HG02759 (cell line): ENCODE measurements at regions not wholly inside any gene's neighbourhood (a gene's known extent, or its start where the extent isn't known, plus 50 kb on each side); places are given as distances from the start of the nearest gene placed in this dataset.

Source experiments
- ATAC-seq: cut with Tn5 transposase; IDR thresholded peaks from one replicate; pipeline ENCODE4 v1.9.1; 2021; ENCODE audit warnings: mild to moderate bottlenecking, moderate library complexity; ENCODE audit not compliant: unreplicated experiment

DNA sequence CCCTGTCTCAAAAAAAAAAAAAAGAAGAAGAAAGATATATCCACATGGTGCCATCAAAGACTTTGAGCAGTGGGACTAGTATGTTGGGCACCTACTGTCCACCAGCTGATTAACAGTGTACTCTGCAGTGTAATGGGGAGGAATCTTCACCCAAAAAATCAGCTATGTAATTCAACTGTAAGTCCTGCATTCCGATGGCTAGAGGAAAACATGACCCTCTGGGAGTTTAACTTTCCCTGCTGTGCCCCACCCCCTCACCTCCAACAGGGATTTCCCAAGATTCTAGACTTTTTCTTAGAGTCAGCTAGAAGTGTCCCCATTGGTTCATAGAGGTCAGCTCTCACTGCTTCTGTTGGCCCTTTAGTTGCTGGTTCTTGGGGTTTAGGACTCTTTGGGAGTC lies 221.2 kb upstream of the CLINT1 start:
- ATAC-seq = no peak

GRCh38 chr5:158079097-158079496 lies 220.2 kb upstream of the CLINT1 start:
- no peak for ATAC-seq

GRCh38 chr5:158074992-158075769 lies 216.2 kb upstream of the CLINT1 start:
- peak; percentile 67 for ATAC-seq

DNA sequence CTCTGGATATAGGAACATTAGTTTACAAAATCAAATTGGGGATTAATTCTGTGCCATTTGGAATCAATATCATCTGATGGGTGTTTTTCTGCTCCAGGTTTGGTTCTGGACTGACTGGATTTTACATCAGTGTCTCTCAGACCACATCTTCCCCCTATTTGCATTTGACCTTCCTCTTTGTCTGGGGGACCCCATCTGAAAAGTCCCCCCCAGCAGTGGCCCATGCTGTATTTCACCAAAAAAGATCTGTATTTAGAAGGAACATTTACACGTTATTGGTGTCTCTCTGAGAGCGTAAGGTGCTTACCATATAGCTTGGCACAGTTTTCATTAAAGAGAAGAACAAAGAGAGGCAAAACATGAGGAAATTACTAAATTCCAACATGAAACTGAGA lies 215.6 kb upstream of the CLINT1 start:
- no peak for ATAC-seq

GRCh38 chr5:158070859-158071258 lies 211.9 kb upstream of the CLINT1 start:
- no peak for ATAC-seq

DNA sequence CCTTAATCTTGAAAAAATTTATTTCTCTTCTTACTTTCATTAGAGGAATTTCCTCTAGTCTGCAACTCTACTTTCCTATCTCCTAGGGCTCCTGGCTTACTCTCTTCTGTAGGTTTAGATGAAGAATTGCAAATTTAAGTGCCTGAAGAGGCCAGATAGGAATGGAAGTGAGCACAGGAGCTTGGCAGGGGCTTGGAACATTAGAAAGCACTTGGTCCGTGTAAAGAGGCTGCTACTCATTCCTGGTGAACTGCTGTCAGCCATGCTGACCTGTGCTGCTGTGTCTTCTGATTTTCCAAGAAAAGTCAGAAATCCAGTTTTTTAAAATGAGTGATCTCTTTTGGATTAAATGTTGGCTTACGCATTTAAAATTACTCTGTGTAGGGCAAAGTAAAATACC lies 210.9 kb upstream of the CLINT1 start:
- no peak for ATAC-seq

DNA sequence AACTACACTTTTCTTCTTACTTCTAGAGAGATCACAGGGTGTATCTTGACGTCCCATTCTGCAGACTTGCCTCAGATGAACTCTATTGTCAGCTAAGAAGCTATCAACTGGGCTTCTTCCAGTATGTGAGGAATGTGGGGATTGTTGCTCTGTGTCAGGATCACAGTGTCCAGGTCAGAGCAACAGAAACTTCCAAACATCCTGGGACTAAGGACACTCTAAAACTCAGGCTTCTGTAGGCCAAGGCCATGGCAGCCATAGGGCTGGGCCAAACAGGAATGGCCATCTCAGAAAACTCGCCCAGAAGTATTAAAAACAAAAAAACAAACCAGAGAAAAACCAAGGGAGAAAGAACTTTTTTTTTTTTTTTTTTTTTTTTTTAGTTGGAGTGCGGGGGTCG lies 210.0 kb upstream of the CLINT1 start:
- no peak for ATAC-seq

GRCh38 chr5:158066076-158066475 lies 207.1 kb upstream of the CLINT1 start:
- ATAC-seq = no peak

DNA sequence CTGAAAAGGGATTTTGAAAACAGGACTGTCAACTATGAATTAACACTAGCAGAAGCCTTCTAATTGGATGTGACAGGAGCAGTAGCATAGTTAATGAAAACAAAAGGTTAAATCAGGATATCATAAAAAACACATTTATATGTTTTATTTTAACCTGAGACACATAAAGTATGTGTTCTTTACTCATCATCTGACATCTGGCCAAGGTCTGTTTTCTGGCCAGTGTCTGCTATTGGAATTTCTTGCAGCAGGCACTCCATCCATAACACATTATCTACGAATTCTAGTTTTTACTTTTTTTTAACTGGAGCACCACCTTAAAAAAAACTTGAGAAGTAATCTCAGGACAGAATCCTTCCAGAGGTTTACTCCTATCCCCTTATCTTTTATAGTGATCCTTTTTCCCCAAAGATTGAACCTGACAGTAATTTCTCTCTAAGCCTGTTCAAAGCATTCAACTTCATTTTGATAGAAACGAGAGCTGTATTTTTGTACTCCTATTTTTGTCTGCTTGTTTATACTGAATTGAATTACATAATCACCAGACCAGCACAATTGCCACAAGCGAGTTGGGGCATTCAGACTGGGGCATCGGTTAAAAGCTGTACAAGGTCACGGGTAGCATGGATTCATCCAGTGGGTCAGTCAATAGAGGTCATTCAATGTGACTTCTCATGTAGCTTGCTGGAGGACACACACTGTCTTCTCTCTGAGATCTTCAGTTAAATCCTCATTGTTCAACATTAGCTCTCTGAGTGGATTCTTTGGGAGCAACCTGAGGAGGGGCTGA lies 205.6 kb upstream of the CLINT1 start:
- no peak for ATAC-seq

- no peak for ATAC-seq
Observed at GRCh38 chr5:158063052-158063451, 204.1 kb upstream of the CLINT1 start.

- ATAC-seq = no peak
Observed at GRCh38 chr5:158061451-158061850, 202.5 kb upstream of the CLINT1 start.

DNA sequence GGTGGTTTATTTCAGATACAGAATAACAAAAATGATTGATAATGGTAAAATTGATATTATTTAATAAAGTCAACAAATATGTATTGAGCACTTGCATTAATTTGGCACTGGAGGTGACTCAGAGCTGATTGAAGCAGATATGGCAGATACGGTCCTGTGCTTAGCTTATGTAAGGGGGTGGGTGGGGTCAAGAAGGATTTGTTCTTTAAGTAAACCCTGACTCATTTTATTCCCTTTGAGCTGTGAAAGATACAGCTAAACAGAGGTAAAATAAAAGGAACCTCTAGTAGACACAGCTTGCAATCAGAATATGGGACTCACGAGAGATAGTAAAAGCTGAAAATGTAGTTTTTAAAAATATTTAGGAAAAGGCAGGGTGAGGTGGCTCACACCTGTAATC lies 201.3 kb upstream of the CLINT1 start:
- ATAC-seq = no peak

- ATAC-seq = no peak
Observed at GRCh38 chr5:158058208-158059120, 199.5 kb upstream of the CLINT1 start.

DNA sequence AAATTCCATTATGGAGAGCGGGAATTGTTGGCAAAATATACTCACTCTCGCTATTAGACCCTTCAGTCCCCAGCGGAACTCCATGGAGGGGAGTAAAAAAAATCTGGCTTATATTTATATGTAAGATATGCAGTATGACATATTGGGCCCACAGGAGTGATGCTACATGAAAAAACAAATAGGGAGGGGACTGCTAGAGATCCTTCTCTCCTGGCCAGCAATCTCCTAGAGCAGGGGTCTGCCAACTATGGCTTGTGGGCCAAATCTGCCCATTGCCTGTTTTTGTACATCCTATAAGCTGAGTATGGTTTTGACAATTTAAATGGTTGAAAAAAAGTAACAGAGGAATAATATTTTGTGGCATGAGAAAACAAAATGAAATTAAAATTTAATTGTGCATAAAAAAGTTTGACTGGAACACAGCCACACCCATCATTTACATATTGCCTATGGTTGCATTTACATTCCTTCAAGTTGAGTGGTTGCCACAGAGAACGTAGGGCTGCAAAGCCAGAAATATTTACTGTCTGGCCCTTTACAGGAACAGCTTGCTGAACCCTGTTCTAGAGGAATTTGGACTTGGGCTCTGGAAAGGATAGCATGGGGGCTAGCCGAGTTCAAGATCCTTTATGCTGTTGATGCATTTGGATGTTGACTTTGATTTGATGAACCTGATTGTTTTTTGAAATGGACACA lies 197.3 kb upstream of the CLINT1 start:
- no peak for ATAC-seq

GRCh38 chr5:158055111-158055501 lies 196.2 kb upstream of the CLINT1 start:
- no peak for ATAC-seq

GRCh38 chr5:158054223-158055110 lies 195.5 kb upstream of the CLINT1 start:
- no peak for ATAC-seq

DNA sequence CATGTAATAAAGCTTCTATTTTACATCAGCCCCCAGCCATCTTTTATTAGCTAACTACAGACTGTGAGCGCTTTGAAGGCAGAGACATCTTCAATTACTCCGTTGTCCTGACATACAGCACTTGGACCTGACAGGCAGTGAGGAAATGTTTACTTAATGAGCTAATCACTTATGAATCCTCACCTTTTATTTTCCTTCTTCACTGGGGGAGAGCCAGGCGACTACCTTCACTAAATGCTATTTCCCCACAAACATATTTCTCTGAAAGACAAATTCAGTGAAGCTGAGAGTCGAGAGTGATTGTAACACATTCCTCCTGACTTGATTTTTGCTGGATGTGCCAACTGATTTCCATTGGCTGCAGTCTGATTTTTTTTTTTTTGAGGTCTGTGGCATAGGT lies 192.1 kb upstream of the CLINT1 start:
- ATAC-seq = no peak

GRCh38 chr5:158050421-158050820 lies 191.5 kb upstream of the CLINT1 start:
- ATAC-seq = no peak

DNA sequence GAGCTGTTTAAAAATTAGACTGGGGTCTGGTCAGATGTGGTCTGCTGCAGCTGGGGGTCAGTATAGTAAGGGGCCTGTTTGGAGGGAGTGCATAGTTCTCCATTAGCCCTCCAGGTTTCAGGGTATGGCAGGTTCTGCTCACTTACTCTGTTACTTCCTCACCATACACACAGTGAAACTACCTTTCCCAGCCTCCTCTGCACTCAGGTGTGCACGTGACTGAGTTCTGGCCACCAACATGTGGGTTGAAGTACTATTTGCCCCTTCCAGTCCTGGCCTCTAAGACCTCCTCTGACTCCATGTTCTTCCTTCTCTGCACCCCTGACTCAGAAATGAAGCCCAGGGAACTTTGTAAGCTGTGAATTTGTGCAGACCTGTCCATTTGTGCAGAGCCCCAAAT lies 190.5 kb upstream of the CLINT1 start:
- no peak for ATAC-seq

DNA sequence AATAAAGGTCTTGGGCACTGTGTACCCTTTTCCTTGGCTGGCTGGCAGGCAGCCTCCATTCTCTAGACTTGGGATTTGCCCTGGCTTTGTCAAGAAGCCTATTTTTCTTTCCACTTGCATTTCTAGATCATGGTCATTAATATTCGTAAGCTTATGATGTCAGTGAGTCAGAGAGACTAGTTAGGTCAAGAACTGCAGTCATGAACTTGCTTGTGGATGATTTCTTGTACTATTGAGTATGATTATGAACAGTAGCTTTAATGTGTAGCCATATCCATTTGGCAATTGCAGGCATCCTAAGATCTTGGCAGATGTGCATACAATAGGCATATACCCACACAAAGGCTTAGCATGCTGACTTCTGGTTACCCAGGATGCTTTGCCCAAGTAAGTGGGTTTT lies 186.8 kb upstream of the CLINT1 start:
- ATAC-seq = no peak
